Bronchial epithelial cell (primary cell): ENCODE measurements at regions not wholly inside any gene's neighbourhood (a gene's known extent, or its start where the extent isn't known, plus 50 kb on each side); places are given as distances from the start of the nearest gene placed in this dataset.
"Not testable (repeated sequence)": the region's sequence is repeated elsewhere in the genome, so short reads cannot be mapped to it uniquely, and the experiment has no call there.

Source experiments
- DNase-seq: peaks from one replicate; pipeline ENCODE4 v3.0.0-alpha.2; 2010; ENCODE audit warnings: low read depth
- FAIRE-seq: peaks from 2 replicates; lab custom pipeline; 2011; peaks lifted over from hg19 to GRCh38; lab: Jason Lieb, UNC
- H3K27me3 ChIP-seq: 2 replicates; pipeline ENCODE4 v1.5.1; 2011; ENCODE audit warnings: low read length; ENCODE audit not compliant: control insufficient read depth, insufficient read depth
- H3K36me3 ChIP-seq: 2 replicates; pipeline ENCODE4 v1.5.1; 2011; ENCODE audit warnings: low read length; ENCODE audit not compliant: control insufficient read depth, insufficient read depth
- H3K4me3 ChIP-seq: 2 replicates; pipeline ENCODE4 v1.5.1; 2011; ENCODE audit warnings: mild to moderate bottlenecking, low read depth, low read length, control low read depth
- TF ChIP-seq, protein P1 (sequence below): IDR thresholded peaks from 2 replicates; pipeline ENCODE4 v1.5.1; 2011; ENCODE audit warnings: mild to moderate bottlenecking, moderate library complexity, low read length, control low read depth, inconsistent platforms; ENCODE audit not compliant: insufficient read depth, severe bottlenecking

DNA sequence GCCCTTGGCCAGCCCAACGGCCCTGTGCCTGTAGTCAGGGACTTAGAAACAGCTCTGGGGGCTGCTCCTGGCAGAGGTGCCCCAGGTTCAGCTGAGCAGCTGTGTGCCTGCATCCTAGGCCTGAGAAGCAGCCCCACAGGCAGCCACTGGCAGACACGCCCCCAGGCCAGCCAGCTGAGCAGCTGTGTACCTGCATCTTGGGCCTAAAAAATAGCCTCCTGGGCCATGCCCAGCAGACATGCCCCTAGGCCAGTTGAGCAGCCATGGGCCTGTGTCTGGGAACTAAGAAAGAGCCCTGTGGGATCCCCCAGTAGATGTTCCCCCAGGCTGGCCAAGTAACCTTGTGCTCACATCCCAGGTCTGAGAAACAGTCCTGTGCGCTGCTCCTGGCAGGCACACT lies 64.0 kb downstream of the TBR1 start:
- Histone ChIP-seq H3K4me3 (no peak overlapping the region), H3K27me3 (no peaks in the 10 kb centered on the region), H3K36me3 (no peaks in the 10 kb centered on the region)
- TF ChIP-seq, protein P1, sequence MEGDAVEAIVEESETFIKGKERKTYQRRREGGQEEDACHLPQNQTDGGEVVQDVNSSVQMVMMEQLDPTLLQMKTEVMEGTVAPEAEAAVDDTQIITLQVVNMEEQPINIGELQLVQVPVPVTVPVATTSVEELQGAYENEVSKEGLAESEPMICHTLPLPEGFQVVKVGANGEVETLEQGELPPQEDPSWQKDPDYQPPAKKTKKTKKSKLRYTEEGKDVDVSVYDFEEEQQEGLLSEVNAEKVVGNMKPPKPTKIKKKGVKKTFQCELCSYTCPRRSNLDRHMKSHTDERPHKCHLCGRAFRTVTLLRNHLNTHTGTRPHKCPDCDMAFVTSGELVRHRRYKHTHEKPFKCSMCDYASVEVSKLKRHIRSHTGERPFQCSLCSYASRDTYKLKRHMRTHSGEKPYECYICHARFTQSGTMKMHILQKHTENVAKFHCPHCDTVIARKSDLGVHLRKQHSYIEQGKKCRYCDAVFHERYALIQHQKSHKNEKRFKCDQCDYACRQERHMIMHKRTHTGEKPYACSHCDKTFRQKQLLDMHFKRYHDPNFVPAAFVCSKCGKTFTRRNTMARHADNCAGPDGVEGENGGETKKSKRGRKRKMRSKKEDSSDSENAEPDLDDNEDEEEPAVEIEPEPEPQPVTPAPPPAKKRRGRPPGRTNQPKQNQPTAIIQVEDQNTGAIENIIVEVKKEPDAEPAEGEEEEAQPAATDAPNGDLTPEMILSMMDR, result no peak
- no peak for FAIRE-seq
- DNase-seq, result no peak

DNA sequence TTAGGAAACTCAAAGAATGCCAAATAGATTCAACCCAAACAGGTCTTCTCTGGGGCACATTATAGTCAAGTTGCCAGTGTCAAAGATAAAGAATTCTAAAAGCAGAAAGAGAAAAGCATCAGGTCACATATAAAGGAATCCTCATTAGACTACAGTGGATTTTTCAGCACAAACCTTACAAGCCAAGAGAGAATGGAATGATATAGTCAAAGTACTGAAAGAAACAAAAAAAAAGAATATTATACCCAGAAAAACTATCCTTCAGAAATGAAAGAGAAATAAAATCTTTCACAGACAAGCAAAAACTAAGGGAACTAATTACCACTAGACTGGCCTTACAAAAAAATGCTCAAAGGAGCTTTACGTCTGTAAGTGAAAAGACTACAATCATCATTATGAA lies 65.5 kb downstream of the TBR1 start:
- no peak overlapping the region for H3K4me3 ChIP-seq
- no peak for FAIRE-seq
- H3K27me3 ChIP-seq, result no peaks in the 10 kb centered on the region
- no peaks in the 10 kb centered on the region for H3K36me3 ChIP-seq
- DNase-seq, result no peak
- TF ChIP-seq, protein P1, result no peak

DNA sequence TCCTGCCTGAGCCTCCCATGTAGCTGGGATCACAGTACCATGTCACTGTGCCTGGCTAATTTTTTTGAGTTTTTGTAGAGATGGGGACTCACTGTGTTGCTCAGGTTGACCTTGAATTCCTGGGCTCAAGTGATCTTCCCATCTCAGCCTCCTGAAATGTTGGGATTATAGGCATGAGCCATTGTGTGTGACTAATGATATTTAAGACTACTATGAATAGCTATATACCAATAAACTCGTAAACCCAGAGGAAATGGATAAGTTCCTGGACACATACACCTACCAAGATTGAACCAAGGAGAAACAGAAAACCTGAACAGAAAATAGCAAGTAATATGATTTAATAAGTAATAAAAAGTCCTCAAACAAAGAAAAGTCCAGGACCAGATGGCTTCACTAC lies 68.0 kb downstream of the TBR1 start:
- FAIRE-seq (no peak), DNase-seq (no peak)
- H3K4me3 ChIP-seq, result no peak overlapping the region
- no peaks in the 10 kb centered on the region for H3K27me3 ChIP-seq
- TF ChIP-seq, protein P1, result no peak
- H3K36me3 ChIP-seq, result no peaks in the 10 kb centered on the region

DNA sequence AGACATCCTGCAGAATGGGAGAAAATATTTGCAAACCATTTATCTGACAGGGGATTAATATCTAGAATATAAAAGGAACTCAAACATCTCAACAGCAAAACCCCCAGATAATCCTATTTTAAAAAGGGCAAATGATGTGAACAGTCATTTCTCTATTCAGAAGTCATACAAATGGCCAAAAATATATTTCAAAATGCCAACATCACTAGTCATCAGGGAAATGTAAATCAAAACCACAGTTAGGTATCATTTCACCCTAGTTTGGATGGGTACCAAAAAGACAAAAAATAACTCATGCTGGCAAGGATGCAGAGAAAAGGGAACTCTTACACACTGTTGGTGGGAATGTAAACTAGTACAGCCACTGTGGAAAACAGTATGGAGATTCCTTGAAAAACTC lies 70.0 kb downstream of the TBR1 start:
- TF ChIP-seq, protein P1, result no peak
- no peak for DNase-seq
- Histone ChIP-seq H3K4me3 (no peak overlapping the region), H3K27me3 (no peaks in the 10 kb centered on the region), H3K36me3 (no peaks in the 10 kb centered on the region)
- FAIRE-seq, result no peak

DNA sequence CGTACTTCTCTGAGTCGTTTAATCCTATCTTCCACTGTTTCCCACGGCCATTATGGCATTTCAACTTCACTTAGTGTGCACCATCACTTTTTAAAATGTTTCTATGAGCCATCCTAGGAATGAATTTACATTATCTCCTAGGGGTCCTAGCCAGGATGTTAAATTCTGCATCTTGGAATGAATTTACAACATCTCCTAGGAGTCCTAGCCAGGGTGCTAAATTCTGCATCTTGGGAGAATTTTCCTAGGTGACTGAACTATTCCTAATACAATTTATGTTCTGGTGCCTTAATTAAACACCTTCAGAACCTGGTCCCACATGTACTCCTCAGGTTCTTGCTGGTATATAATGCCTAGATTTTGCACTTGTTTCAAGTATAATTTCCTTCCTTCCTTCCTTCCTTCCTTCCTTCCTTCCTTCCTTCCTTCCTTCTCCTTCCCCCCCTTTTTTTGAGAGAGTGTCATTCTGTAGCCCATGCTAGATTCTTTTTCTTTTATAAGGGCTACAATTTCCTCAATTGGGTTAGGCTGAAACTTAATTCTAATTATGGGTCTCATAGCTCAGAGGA lies 72.1 kb downstream of the TBR1 start:
- Histone ChIP-seq H3K36me3 (no peaks in the 10 kb centered on the region), H3K27me3 (no peaks in the 10 kb centered on the region), H3K4me3 (no peak overlapping the region)
- DNase-seq (no peak), FAIRE-seq (no peak)
- TF ChIP-seq, protein P1, result no peak

DNA sequence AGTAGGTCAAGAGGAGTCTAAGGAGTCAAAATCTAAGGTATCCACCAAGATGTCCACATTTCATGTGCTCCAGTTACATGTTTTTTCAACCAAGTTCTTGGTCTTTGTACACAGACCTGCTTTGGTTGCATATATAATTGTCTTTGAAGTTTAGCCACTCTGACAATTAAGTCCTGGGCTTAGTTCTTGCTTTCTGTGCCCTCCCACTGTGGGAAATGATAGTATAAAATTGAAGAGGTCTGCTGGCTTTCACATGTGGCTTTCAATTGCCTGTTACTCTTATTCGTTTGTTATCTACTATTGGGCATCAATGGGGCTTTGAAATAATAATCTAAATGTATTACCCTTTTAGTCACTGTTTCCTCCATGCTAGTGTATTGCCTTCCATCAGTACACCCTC lies 72.8 kb downstream of the TBR1 start:
- Histone ChIP-seq H3K4me3 (no peak overlapping the region), H3K36me3 (no peaks in the 10 kb centered on the region), H3K27me3 (no peaks in the 10 kb centered on the region)
- no peak for FAIRE-seq
- DNase-seq, result no peak
- TF ChIP-seq, protein P1, result no peak

DNA sequence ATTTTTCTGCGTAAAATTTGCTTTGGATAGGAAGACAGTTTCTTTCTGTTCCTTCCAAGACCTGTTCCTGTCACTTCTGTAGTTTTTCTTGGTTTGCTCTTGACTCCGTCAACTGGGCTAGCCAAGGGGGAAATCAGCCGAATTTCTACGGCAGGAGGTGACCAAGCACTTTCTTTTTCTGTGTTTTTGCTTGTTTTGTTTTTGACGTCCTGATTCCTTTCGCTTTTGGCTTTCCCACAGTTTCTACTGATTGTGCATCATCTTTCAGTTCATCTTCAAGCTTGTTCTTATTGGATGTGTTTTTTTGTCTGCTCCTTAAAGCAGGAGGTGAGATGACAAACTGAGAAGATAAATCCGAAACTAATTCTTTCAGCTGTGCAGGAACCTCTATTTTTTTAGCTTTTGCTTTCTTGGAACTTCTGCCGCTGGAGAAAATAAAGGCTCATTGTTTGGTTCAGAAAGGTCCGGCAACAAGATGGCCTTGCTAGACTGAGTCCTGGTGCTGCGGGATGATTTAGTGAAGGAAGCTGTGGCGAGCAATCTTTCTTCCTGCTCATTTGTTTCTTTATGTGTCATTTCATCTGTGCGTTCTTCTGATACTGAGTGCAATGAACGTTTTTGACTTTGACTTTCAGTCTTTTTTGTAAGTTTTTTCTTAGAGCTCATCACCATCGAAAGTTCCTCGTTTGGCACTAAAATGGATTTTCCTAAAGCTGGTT lies 85.0 kb downstream of the TBR1 start:
- DNase-seq, FAIRE-seq, H3K36me3 ChIP-seq: not testable (repeated sequence)

DNA sequence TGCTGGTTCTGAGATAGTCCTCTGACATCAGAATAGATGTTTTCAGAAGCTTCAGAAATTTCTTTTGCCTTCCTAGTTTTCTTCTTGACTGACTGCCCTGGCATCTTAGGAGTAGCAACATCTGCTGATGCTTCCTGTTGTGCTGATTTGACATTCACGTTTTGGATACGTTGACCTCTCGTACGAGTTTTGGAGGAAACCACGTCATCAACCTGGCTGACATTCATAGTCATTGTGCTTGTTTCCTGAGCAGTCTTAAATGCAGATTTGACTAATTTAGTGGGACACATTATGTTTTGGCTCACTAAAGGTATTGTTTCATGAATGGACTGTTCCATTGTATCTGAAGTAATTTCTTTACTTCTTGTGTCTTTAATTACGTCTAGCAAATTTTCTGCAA lies 86.2 kb downstream of the TBR1 start:
- DNase-seq, H3K4me3 ChIP-seq: not testable (repeated sequence)
- peak; percentile 73 for FAIRE-seq

More for the DNA sequence above, 85.0 kb downstream of the TBR1 start:
- not testable (repeated sequence) for H3K27me3 ChIP-seq, H3K4me3 ChIP-seq

More for the DNA sequence above, 86.2 kb downstream of the TBR1 start:
- not testable (repeated sequence) for H3K36me3 ChIP-seq, H3K27me3 ChIP-seq
